Uterus (tissue), 3 donors: ENCODE measurements at regions not wholly inside any gene's neighbourhood (a gene's known extent, or its start where the extent isn't known, plus 50 kb on each side); places are given as distances from the start of the nearest gene placed in this dataset.

Experiments used
- DNase-seq, 2 donors: peaks; one replicate each; pipeline ENCODE4 v3.0.0-alpha.2; 2019 to 2020
- H3K27ac ChIP-seq, 2 donors: fragments of 200-600 bp; sonication (generic); 1 replicate in 1 of 2; 2 replicates in 1 of 2; pipeline ENCODE4 v1.5.1; 2016 to 2018
- H3K27me3 ChIP-seq, 2 donors: fragments of 200-600 bp; sonication (generic); one replicate each; pipeline ENCODE4 v1.5.1; 2018 to 2019; ENCODE audit warnings: control low read depth in 1 of 2
- H3K36me3 ChIP-seq, 2 donors: fragments of 200-600 bp; sonication (generic); one replicate each; pipeline ENCODE4 v1.5.1; 2019; ENCODE audit warnings: control low read depth in 1 of 2
- H3K4me1 ChIP-seq, 2 donors: fragments of 200-600 bp; sonication (generic); one replicate each; pipeline ENCODE4 v1.5.1; 2018 to 2019; ENCODE audit warnings: control low read depth in 1 of 2
- H3K4me3 ChIP-seq, 2 donors: fragments of 200-600 bp; sonication (generic); 1 replicate in 1 of 2; 2 replicates in 1 of 2; pipeline ENCODE4 v1.5.1; 2018 to 2019; ENCODE audit warnings: mild to moderate bottlenecking in 1 of 2
- H3K9me3 ChIP-seq, 2 donors: fragments of 200-600 bp; sonication (generic); one replicate each; pipeline ENCODE4 v1.5.1; 2019; ENCODE audit warnings: control low read depth in 1 of 2
- CTCF ChIP-seq, 4 experiments: fragments of 200-600 bp in 2 of 4; fragments of 450-650 bp in 2 of 4; sonication (generic) in 2 of 4; IDR thresholded peaks; one replicate each; pipeline ENCODE4 v1.5.1; 2016 to 2019; ENCODE audit warnings: antibody characterized with exemption in 4 of 4, mild to moderate bottlenecking in 2 of 4, moderate library complexity in 1 of 4
- POLR2A ChIP-seq, 2 donors: fragments of 450-650 bp; IDR thresholded peaks; one replicate each; pipeline ENCODE4 v1.6.1; 2016; ENCODE audit warnings: antibody characterized with exemption in 2 of 2, mild to moderate bottlenecking in 1 of 2, moderate library complexity in 1 of 2
- intact Hi-C: fragments of 100-400 bp; cut with DNase I; formaldehyde crosslinking; loops from one replicate; pipeline ENCODE4 v1.15.1; 2023; ENCODE audit warnings: low total_unique reads
- donor health status: DM: yes; HTN: yes; CAD: no.

GRCh38 chr3:147030274-147030673, 376.1 kb downstream of the ZIC4 start:
- TF ChIP-seq POLR2A (IDR thresholded peaks at IDR 0.05) (no peak), CTCF (IDR thresholded peaks at IDR 0.05) (no peak)
- H3K9me3 ChIP-seq, result no peaks in the 10 kb centered on the region
- no peak for DNase-seq
- H3K36me3 ChIP-seq, result no peaks in the 10 kb centered on the region
- H3K27ac ChIP-seq, result no peak overlapping the region
- no peak overlapping the region for H3K4me3 ChIP-seq
- no peaks in the 10 kb centered on the region for H3K27me3 ChIP-seq
- H3K4me1 ChIP-seq, result no peaks in the 10 kb centered on the region
- intact Hi-C loops, result no loop called here

- Histone ChIP-seq H3K4me1 (no peaks in the 10 kb centered on the region), H3K9me3 (no peaks in the 10 kb centered on the region), H3K4me3 (no peak overlapping the region), H3K27ac (no peak overlapping the region), H3K27me3 (no peaks in the 10 kb centered on the region), H3K36me3 (no peaks in the 10 kb centered on the region)
- TF ChIP-seq POLR2A (IDR thresholded peaks at IDR 0.05), result no peak
- no peak for TF ChIP-seq CTCF (IDR thresholded peaks at IDR 0.05)
- intact Hi-C loops, result no loop called here
- DNase-seq, result no peak
Measured at GRCh38 chr3:147015334-147015733, 391.0 kb downstream of the ZIC4 start.

GRCh38 chr3:147008886-147009285, 397.5 kb downstream of the ZIC4 start:
- Histone ChIP-seq H3K4me1 (no peaks in the 10 kb centered on the region), H3K36me3 (no peaks in the 10 kb centered on the region), H3K9me3 (no peaks in the 10 kb centered on the region), H3K27ac (no peak overlapping the region), H3K4me3 (no peak overlapping the region), H3K27me3 (no peaks in the 10 kb centered on the region)
- intact Hi-C loops, result no loop called here
- TF ChIP-seq POLR2A (IDR thresholded peaks at IDR 0.05) (no peak), CTCF (IDR thresholded peaks at IDR 0.05) (no peak)
- no peak for DNase-seq

- no peaks in the 10 kb centered on the region for H3K36me3 ChIP-seq
- H3K27me3 ChIP-seq, result no peaks in the 10 kb centered on the region
- TF ChIP-seq CTCF (IDR thresholded peaks at IDR 0.05), result no peak
- TF ChIP-seq POLR2A (IDR thresholded peaks at IDR 0.05), result no peak
- H3K27ac ChIP-seq, result no peak overlapping the region
- intact Hi-C loops, result no loop called here
- no peak for DNase-seq
- H3K9me3 ChIP-seq, result no peaks in the 10 kb centered on the region
- no peak overlapping the region for H3K4me3 ChIP-seq
- no peaks in the 10 kb centered on the region for H3K4me1 ChIP-seq
Measured at GRCh38 chr3:147008458-147008857, 397.9 kb downstream of the ZIC4 start.

DNA sequence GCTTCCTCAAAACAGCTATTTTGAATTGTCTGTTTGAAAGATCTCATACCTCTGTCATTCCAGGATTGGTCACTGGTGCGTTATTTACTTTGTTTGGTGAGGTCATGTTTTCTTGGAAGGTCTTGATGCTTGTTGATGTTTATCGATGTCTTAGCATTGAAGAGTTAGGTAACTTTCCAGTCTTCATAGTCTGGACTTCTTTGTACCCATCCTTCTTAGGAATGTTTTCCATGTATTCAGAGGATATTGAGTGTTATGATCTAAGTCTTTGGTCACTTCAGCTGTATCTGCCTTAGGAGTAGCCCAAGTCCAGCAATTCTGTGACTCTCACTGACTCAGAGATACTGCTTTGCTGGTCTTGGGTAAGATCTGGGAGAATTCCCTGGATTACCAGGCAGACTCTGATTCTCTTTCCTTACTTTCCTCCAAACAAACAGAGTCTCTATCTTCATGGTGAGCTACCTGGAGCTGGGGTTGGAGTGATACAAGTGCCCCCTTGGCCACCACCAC, 398.6 kb downstream of the ZIC4 start:
- intact Hi-C loops, result no loop called here
- TF ChIP-seq CTCF (IDR thresholded peaks at IDR 0.05) (no peak), POLR2A (IDR thresholded peaks at IDR 0.05) (no peak)
- Histone ChIP-seq H3K4me3 (no peak overlapping the region), H3K9me3 (no peaks in the 10 kb centered on the region), H3K27ac (no peak overlapping the region), H3K27me3 (no peaks in the 10 kb centered on the region), H3K4me1 (no peaks in the 10 kb centered on the region), H3K36me3 (no peaks in the 10 kb centered on the region)
- DNase-seq, result no peak
